ENCODE measurements at regions not wholly inside any gene's neighbourhood (a gene's known extent, or its start where the extent isn't known, plus 50 kb on each side); places are given as distances from the start of the nearest gene placed in this dataset.
"Not testable (repeated sequence)": the region's sequence is repeated elsewhere in the genome, so short reads cannot be mapped to it uniquely, and the experiment has no call there.

DNA sequence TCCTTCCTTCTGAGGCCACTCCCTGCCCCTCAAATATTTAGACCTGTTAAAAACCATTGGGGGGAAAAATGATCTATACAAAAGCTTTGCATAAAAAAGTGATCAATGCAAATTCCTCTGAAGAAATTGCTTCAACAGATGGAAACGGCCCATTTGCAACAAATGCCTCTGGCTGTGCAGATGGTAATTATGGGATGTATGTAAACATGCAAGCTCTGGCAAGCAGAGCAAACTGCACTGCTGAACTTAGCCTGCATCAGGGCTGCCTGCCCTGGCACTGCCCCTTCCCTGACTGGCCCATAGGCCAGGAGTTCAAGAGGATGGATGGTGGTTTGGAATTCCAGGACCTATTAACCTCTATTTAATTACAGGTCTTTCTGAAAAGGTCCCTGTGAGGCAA, 388.7 kb downstream of the MIAT start:
- no peak for DNase-seq (ENCODE audit: low read depth in 4 of 4, low spot score in 1 of 4)

GRCh38 chr22:27046603-27047002, 389.2 kb downstream of the MIAT start:
- no peak for DNase-seq (ENCODE audit: low read depth in 4 of 4, low spot score in 1 of 4)

DNA sequence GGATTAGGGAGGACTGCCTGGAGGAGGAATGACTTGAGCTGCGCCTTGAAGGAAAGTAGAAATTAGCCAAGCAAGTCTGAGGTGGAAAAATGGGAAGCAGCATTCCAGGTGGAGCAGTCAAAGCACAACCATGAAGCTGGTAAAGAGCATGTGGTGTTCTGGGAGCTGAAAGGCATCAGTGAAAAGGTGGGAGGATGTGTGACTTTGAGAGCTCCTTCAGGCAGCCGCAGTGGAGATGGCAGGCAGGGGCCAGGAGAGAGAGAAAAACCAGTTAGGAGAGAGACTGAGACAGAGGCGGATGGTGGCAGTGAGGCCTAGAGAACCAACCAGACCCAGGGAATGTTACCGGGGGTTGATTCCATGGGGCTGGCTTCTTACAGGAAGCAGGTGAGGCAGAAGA, 393.4 kb downstream of the MIAT start:
- no peak for DNase-seq (ENCODE audit: low read depth in 4 of 4, low spot score in 1 of 4)

DNA sequence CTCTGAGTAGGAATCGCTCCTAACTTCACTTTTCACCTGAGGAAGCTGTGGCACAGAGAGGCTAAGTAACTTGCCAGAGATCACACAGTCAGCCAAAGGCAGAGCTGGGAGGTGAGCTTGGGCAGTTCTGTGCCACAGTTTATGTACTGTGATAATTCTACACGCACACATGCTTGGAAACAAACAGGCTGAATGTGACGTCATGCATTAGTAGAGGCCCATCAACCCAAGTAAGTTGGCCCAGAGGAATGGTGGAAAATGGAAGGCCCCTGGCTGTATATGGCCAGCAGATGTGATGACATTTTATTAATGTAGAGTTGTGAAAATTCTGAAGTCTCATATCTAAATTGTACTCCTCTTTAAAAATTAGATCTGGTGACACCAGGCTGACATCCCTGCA, 394.0 kb downstream of the MIAT start:
- DNase-seq (ENCODE audit: low read depth in 4 of 4, low spot score in 1 of 4): no peak

DNA sequence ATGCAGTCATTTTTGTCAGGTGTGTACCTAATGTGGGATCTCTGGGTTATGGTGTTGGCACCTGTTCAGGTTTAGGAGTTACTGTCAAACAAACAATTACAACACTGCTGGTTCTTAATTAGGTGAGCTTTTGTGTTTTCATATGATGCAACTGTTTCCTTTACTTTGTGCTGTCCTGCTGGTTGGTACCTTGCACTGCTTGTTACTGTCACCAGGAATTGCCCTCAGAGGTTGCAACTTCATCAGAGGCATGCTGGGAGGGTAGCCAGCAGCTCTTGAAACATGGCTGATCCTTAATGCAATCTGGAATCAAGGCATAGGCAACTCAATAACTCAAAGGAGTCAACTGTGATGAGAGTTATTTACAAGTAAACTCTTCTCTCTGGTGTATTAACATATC, 400.3 kb downstream of the MIAT start:
- DNase-seq (ENCODE audit: low read depth in 4 of 4, low spot score in 1 of 4): no peak

GRCh38 chr22:27060190-27060589, 402.8 kb downstream of the MIAT start:
- no peak for DNase-seq (ENCODE audit: low read depth in 4 of 4, low spot score in 1 of 4)

- no peak for DNase-seq (ENCODE audit: low read depth in 4 of 4, low spot score in 1 of 4)
Measured at GRCh38 chr22:27062910-27063309, 405.5 kb downstream of the MIAT start.

DNA sequence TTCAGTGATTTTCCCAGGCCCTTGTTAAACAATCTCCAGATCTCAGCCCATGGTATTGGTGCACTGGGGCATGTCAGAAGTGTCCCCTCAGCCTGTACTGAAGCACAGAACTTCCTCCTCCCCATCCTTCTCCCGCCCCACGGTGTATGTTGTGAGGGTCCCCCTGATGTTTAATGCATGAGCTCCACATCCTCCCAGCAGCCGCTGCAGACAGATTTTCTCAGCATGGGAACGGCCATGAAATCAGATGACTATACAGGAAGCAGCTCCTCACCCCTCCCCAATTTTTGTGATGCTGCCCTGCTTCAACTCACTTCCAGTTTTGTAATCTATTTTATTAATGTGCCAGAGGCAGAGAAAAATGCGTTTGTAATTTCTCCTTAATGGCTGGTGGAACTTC, 406.0 kb downstream of the MIAT start:
- DNase-seq (ENCODE audit: low read depth in 4 of 4, low spot score in 1 of 4): no peak

DNA sequence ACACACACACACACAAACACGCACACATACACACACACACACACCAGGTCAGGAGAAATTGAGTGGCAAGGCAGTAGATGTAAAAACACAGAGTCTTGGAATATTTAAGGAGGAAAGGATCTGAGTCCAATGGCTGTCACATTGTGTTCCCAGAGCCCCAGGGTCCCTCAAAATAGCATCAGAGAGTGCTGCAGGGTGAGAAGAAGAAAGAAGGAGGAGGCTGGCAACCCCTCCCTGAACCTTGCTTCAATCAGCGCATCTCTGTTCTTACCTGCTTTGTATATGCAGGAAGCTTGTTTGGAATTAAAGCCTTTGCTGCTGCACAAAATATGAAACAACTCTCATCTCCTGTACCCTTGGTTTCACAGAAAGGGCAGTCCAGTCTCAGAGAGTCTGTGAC, 406.5 kb downstream of the MIAT start:
- DNase-seq (ENCODE audit: low read depth in 4 of 4, low spot score in 1 of 4): no peak

DNA sequence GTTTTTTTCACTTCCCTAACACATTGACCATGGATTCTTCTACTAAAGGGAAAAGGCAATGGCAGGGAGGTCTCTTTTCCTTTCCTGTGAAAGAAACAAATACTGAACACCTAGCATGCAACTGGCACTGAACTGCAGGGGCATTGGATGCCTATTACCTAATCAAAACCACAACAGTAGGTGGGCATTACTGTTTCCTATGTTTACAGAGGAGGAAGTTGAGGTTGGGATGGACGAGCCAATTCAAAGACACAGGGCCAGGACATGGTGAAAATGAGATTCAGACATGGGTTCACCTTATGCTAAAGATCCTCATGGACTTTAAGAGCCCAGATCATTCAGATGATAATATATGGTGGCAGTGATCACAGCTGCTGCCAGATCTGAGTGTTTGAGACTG, 407.0 kb downstream of the MIAT start:
- no peak for DNase-seq (ENCODE audit: low read depth in 4 of 4, low spot score in 1 of 4)

DNA sequence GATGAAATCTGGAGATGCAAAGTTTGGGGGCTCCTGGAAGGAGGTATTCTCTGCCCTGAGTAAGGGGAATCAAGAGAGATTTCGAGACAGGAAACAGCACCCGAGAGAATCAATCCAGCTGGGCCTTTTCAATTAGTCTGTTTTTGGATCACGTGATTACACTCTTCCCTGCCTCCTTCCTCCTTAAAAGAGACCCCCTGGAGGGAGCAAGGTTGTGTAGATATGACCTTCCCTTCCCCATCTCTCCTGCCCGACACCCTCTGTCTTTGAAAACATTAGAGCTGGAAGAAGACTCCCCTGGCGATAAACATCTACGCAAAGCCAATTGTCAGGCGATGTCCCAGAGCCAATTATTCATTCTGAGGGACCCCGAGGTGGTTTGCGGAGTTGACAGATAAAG, 407.9 kb downstream of the MIAT start:
- no peak for DNase-seq (ENCODE audit: low read depth in 4 of 4, low spot score in 1 of 4)

GRCh38 chr22:27066856-27067255, 409.5 kb downstream of the MIAT start:
- DNase-seq (ENCODE audit: low read depth in 4 of 4, low spot score in 1 of 4): no peak

GRCh38 chr22:27068121-27068520, 410.7 kb downstream of the MIAT start:
- no peak for DNase-seq (ENCODE audit: low read depth in 4 of 4, low spot score in 1 of 4)

GRCh38 chr22:27070594-27070993, 413.2 kb downstream of the MIAT start:
- no peak for DNase-seq (ENCODE audit: low read depth in 4 of 4, low spot score in 1 of 4)

DNA sequence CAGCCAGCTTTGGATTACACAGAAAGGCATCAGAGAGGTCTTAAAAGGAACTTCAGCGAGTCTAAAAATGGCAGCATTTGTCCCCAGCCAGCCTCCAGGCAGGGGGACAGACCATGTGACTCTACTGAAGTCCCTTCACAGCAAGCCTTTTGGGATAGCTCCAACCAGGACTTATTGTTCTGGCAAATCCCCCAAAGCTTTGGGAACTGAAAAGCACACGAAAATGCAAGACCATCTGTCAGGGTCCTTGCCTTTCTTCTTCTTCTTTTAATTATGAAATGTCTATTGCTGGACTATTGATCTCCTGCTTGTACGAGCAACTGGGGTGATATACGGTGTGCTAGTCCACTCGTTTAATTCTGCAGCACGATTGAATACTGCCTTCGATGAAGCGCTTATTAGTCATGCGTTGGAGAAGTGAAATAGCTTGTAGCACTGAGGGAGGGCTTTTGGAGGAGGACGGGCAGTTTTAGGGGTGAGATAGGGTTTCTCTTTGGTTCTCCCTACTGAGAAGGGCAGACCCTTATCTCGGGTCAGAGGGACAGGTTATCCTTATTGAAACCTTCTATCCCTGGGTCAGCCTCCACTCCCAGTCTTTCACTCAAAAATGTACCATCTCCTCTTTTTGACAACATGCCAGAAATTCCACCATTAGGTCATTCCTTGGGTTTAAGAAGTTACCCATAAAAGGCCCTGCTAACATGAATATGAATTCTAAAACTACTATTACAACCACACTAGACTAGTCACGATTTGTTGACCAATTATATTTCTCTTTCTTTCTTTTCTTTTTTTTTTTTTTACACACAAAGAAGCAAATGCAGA, 416.4 kb downstream of the MIAT start:
- no peak for DNase-seq (ENCODE audit: low read depth in 4 of 4, low spot score in 1 of 4)

DNA sequence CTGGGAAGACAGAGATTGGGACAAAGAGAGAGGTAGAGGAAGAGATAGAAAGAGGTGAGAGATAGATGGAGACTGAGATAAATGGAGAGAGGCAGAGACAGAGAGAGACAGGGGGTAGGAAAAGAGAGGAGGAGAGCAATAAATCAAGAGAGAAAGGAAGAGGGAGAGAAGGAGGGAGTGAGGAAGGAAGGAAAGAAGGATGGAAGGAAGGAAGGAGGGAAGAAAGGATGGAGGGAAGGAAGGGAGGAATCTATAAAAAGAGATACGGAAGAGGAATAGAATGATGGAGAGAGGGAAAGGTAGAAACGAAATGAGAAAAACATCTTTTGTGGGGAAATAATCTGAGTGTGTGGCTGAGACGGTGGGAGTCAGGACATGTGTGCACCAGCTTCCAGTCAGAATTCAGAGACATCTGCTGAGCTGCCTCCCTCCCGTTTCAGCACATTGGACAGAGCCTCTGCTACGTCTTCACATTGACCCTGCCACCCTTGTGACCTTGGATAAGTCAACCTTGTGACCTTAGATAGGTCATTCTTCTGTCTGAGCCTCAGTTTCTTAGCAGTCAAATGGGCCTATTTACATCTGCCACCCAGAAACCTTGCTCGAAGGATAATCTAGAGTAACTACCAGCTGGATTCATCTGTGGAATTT, 417.8 kb downstream of the MIAT start:
- no peak for DNase-seq (ENCODE audit: low read depth in 4 of 4, low spot score in 1 of 4)

- no peak for DNase-seq (ENCODE audit: low read depth in 4 of 4, low spot score in 1 of 4)
Measured at GRCh38 chr22:27075891-27076290, 418.5 kb downstream of the MIAT start.

DNA sequence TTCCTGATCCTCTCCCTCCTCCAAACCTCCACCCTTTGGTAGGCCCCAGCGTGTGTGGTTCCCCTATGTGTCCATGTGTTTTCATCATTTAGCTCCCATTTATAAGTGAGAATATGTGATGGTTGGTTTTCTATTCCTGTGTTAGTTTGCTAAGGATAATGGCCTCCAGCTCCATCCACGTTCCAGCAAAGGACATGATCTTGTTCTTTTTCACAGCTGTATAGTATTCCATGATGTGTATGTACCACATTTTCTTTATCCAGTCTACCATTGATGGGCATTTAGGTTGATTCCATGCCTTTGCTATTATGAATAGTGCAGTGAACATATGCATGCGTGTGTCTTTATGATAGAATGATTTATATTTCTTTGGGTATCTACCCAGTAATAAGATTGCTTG, 420.7 kb downstream of the MIAT start:
- DNase-seq (ENCODE audit: low read depth in 4 of 4, low spot score in 1 of 4): not testable (repeated sequence)

DNA sequence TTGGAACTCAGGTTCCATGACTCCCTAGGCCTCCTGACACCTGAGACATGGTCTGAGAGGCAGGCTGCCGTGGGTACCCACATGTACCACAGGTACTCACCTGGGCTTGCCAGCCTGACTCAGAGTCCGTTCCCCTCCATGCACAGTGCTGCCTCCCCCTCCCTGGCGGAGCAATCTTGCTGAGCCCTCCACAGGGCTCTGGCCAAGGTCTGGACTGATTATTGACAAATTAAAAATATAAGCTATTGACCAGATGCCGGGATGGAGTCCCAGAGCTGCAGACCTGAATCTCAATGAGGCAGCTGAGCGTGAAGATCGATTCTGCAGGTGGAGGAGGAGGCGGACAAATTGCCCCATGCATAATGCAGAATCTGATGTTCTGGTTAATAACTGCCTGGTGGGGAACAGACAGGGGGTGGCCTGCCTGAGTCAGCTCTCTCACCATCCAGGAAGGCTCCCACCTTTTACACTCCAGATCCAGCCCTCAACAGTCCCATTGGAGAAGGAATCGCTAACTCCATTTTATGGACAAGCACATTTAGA, 422.7 kb downstream of the MIAT start:
- DNase-seq (ENCODE audit: low read depth in 4 of 4, low spot score in 1 of 4): no peak

DNA sequence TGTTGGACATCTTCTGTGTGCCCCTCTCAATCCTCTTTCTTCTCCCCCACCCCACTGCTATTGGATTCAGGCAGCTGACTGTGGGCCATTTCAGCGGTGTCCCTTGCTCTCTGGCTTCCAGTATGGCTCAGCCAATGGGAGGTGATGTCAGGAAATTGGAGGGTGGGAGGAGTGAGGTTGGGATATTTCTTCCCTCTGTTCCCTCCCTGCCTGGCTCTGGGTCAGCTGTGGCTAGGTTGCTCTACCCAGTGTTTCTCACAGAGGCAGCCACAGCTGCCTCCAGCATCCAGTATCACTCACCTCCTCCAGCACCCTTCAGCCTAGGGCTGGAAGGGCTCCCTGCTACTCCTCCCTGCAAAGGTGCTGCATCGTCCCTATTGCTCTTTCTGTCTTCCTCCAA, 423.5 kb downstream of the MIAT start:
- no peak for DNase-seq (ENCODE audit: low read depth in 4 of 4, low spot score in 1 of 4)

DNA sequence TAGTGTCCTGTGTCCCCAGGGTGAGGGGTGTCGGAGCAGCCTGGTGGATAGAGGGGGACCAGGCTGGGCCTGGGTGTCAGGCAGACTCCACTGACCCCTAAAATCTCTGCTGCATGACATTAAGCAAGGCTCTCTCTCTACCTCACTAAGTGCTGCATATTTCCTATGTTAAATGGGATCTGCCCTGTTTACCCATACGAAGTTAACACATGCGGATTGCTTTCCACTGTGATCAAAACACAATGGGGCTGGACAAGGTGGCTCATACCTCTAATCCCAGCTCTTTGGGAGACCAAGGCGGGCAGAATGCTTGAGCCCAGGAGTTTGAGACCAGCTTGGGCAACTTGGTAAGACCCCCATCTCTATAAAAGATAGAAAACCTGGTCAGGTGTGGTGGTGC, 426.2 kb downstream of the MIAT start:
- no peak for DNase-seq (ENCODE audit: low read depth in 4 of 4, low spot score in 1 of 4)

- DNase-seq (ENCODE audit: low read depth in 4 of 4, low spot score in 1 of 4): no peak
Measured at GRCh38 chr22:27084130-27084529, 426.7 kb downstream of the MIAT start.

Measured in stimulated activated CD4-positive, alpha-beta T cell treated with anti-CD3 and anti-CD28 coated beads, Interleukin-1b, Interleukin-23, amount 100 ng/mL, for 24 hours (primary cell).